GM21529 (cell line): ENCODE measurements at regions not wholly inside any gene's neighbourhood (a gene's known extent, or its start where the extent isn't known, plus 50 kb on each side); places are given as distances from the start of the nearest gene placed in this dataset.

Experiments used
- ATAC-seq: cut with Tn5 transposase; IDR thresholded peaks from one replicate; pipeline ENCODE4 v1.9.1; 2021; ENCODE audit not compliant: unreplicated experiment

- ATAC-seq = no peak
Observed at GRCh38 chr7:17595546-17595945, 297.1 kb downstream of the AHR start.

- ATAC-seq = no peak
Observed at GRCh38 chr7:17598305-17598704, 299.9 kb downstream of the AHR start.

GRCh38 chr7:17598846-17599245 lies 300.4 kb downstream of the AHR start:
- ATAC-seq = no peak

GRCh38 chr7:17599733-17600339 lies 301.4 kb downstream of the AHR start:
- ATAC-seq = no peak

- ATAC-seq = no peak
Observed at GRCh38 chr7:17600340-17600752, 301.9 kb downstream of the AHR start.

GRCh38 chr7:17601921-17602320 lies 303.5 kb downstream of the AHR start:
- no peak for ATAC-seq

GRCh38 chr7:17608114-17608833 lies 309.8 kb downstream of the AHR start:
- ATAC-seq = no peak

GRCh38 chr7:17611611-17612010 lies 313.2 kb downstream of the AHR start:
- no peak for ATAC-seq

GRCh38 chr7:17613338-17614041 lies 315.0 kb downstream of the AHR start:
- no peak for ATAC-seq

GRCh38 chr7:17617380-17617779 lies 318.9 kb downstream of the AHR start:
- ATAC-seq = no peak

GRCh38 chr7:17617857-17618651 lies 319.6 kb downstream of the AHR start:
- no peak for ATAC-seq

GRCh38 chr7:17618652-17618974 lies 320.2 kb downstream of the AHR start:
- ATAC-seq = no peak

- no peak for ATAC-seq
Observed at GRCh38 chr7:17619196-17619818, 320.9 kb downstream of the AHR start.

GRCh38 chr7:17620566-17620965 lies 319.7 kb downstream of the SNX13 start:
- ATAC-seq = no peak

- ATAC-seq = no peak
Observed at GRCh38 chr7:17622451-17622850, 317.8 kb downstream of the SNX13 start.

GRCh38 chr7:17623546-17624185 lies 316.6 kb downstream of the SNX13 start:
- ATAC-seq = no peak

- ATAC-seq = no peak
Observed at GRCh38 chr7:17624379-17624778, 315.9 kb downstream of the SNX13 start.

- ATAC-seq = no peak
Observed at GRCh38 chr7:17625043-17625442, 315.3 kb downstream of the SNX13 start.

GRCh38 chr7:17626235-17626634 lies 314.1 kb downstream of the SNX13 start:
- ATAC-seq = no peak

GRCh38 chr7:17631061-17631460 lies 309.2 kb downstream of the SNX13 start:
- ATAC-seq = no peak

GRCh38 chr7:17632384-17632783 lies 307.9 kb downstream of the SNX13 start:
- ATAC-seq = no peak
